Inflammatory macrophage treated with lipopolysaccharide for 4 hours (primary cell): ENCODE measurements at regions not wholly inside any gene's neighbourhood (a gene's known extent, or its start where the extent isn't known, plus 50 kb on each side); places are given as distances from the start of the nearest gene placed in this dataset.
"Not testable (repeated sequence)": the region's sequence is repeated elsewhere in the genome, so short reads cannot be mapped to it uniquely, and the experiment has no call there.

Source experiments
- DNase-seq: peaks from one replicate; pipeline ENCODE4 v3.0.0-alpha.2; 2020

- DNase-seq = no peak
Observed at GRCh38 chr16:52234626-52235025, 312.3 kb downstream of the TOX3 start.

GRCh38 chr16:52229471-52229870 lies 317.5 kb downstream of the TOX3 start:
- no peak for DNase-seq

- no peak for DNase-seq
Observed at GRCh38 chr16:52227851-52228250, 319.1 kb downstream of the TOX3 start.

GRCh38 chr16:52212841-52213240 lies 334.1 kb downstream of the TOX3 start:
- DNase-seq = no peak

- DNase-seq = no peak
Observed at GRCh38 chr16:52209227-52209626, 337.7 kb downstream of the TOX3 start.

GRCh38 chr16:52203096-52203495 lies 343.8 kb downstream of the TOX3 start:
- no peak for DNase-seq

- no peak for DNase-seq
Observed at GRCh38 chr16:52193441-52193840, 353.5 kb downstream of the TOX3 start.

- peak; percentile 46 for DNase-seq
Observed at GRCh38 chr16:52191531-52192134, 355.3 kb downstream of the TOX3 start.

- no peak for DNase-seq
Observed at GRCh38 chr16:52184336-52184735, 362.6 kb downstream of the TOX3 start.

GRCh38 chr16:52182840-52183239 lies 364.1 kb downstream of the TOX3 start:
- no peak for DNase-seq

GRCh38 chr16:52174168-52174567 lies 372.8 kb downstream of the TOX3 start:
- DNase-seq = no peak

GRCh38 chr16:52171481-52171880 lies 375.5 kb downstream of the TOX3 start:
- DNase-seq = no peak

GRCh38 chr16:52167328-52167727 lies 379.6 kb downstream of the TOX3 start:
- DNase-seq = no peak

- no peak for DNase-seq
Observed at GRCh38 chr16:52165961-52166360, 381.0 kb downstream of the TOX3 start.

- DNase-seq = no peak
Observed at GRCh38 chr16:52149003-52149402, 397.9 kb downstream of the TOX3 start.

- no peak for DNase-seq
Observed at GRCh38 chr16:52141871-52142270, 405.1 kb downstream of the TOX3 start.

- DNase-seq = no peak
Observed at GRCh38 chr16:52128361-52128760, 418.6 kb downstream of the TOX3 start.

- no peak for DNase-seq
Observed at GRCh38 chr16:52123842-52124241, 423.1 kb downstream of the TOX3 start.

- no peak for DNase-seq
Observed at GRCh38 chr16:52123061-52123839, 423.7 kb downstream of the TOX3 start.

- no peak for DNase-seq
Observed at GRCh38 chr16:52117171-52117570, 429.8 kb downstream of the TOX3 start.

GRCh38 chr16:52114379-52114778 lies 432.6 kb downstream of the TOX3 start:
- DNase-seq = no peak

- no peak for DNase-seq
Observed at GRCh38 chr16:52113533-52114183, 433.3 kb downstream of the TOX3 start.

- not testable (repeated sequence) for DNase-seq
Observed at GRCh38 chr16:52104993-52105392, 441.9 kb downstream of the TOX3 start.

GRCh38 chr16:52103791-52104190 lies 443.2 kb downstream of the TOX3 start:
- no peak for DNase-seq
